SK-N-SH (cell line): ENCODE measurements at regions not wholly inside any gene's neighbourhood (a gene's known extent, or its start where the extent isn't known, plus 50 kb on each side); places are given as distances from the start of the nearest gene placed in this dataset.

Experiments used
- CTCF ChIA-PET: fragments of 300-600, 350-600 bp; formaldehyde crosslinking; extraction: SDS; loops from one replicate; lab custom pipeline; 2021; lab: Yijun Ruan, JAX
- POLR2A ChIA-PET: fragments of 350-600 bp; sonication (Branson Sonifier 250); formaldehyde crosslinking; extraction: SDS; loops from one replicate; lab custom pipeline; 2020; ENCODE audit warnings: antibody characterized with exemption, inconsistent platforms; lab: Yijun Ruan, JAX
- DNase-seq: peaks from one replicate; pipeline ENCODE4 v3.0.0; 2012
- H2AFZ ChIP-seq: fragments of 200-600 bp; sonication (generic); 2 replicates; pipeline ENCODE4 v1.8.1; 2016; ENCODE audit warnings: antibody characterized with exemption, mild to moderate bottlenecking, low read depth
- H3F3A ChIP-seq: fragments of 200-600 bp; sonication (generic); replicated peaks from 2 replicates; pipeline ENCODE3; 2016; ENCODE audit warnings: antibody characterized with exemption, mild to moderate bottlenecking; ENCODE audit not compliant: insufficient read depth
- H3K27ac ChIP-seq, 2 experiments: fragments of 200-500 bp in 1 of 2; fragments of 200-600 bp in 1 of 2; sonication (Bioruptor generic) in 1 of 2; sonication (generic), shearing (Covaris generic) in 1 of 2; 2 replicates each; pipeline versions ENCODE4 v1.5.1 to v1.6.1; 2014 to 2016; ENCODE audit warnings: low read depth in 2 of 2, inconsistent platforms in 1 of 2, low read length in 1 of 2, mild to moderate bottlenecking in 1 of 2, mixed read lengths in 1 of 2
- H3K27me3 ChIP-seq: fragments of 200-600 bp; sonication (generic), shearing (Covaris generic); 2 replicates; pipeline ENCODE4 v1.6.1; 2016; ENCODE audit warnings: mixed run types; ENCODE audit not compliant: insufficient read depth
- H3K36me3 ChIP-seq, 2 experiments: fragments of 200-500 bp in 1 of 2; fragments of 200-600 bp in 1 of 2; sonication (Bioruptor generic) in 1 of 2; sonication (generic) in 1 of 2; replicated peaks in 1 of 2; 2 replicates each; pipeline versions ENCODE3 to v1.5.1; 2014 to 2016; ENCODE audit warnings: low read length in 1 of 2, mild to moderate bottlenecking in 1 of 2; ENCODE audit not compliant: insufficient read depth in 2 of 2, control insufficient read depth in 1 of 2
- H3K4me1 ChIP-seq, 2 experiments: fragments of 200-500 bp in 1 of 2; fragments of 200-600 bp in 1 of 2; sonication (Bioruptor generic) in 1 of 2; sonication (generic), shearing (Covaris generic) in 1 of 2; 2 replicates each; pipeline versions ENCODE4 v1.5.1 to v1.6.1; 2014 to 2016; ENCODE audit warnings: low read depth in 1 of 2, low read length in 1 of 2, mixed run types in 1 of 2; ENCODE audit not compliant: insufficient read depth in 2 of 2, control insufficient read depth in 1 of 2
- H3K4me2 ChIP-seq: fragments of 200-600 bp; sonication (generic), shearing (Covaris generic); 2 replicates; pipeline ENCODE4 v1.6.1; 2017; ENCODE audit warnings: mixed run types
- H3K4me3 ChIP-seq, 2 experiments: fragments of 200-500 bp in 1 of 2; fragments of 200-600 bp in 1 of 2; sonication (Bioruptor generic) in 1 of 2; sonication (generic), shearing (Covaris generic) in 1 of 2; 2 replicates each; pipeline versions ENCODE4 v1.5.1 to v1.8.1; 2014 to 2016; ENCODE audit warnings: low read depth in 2 of 2, inconsistent platforms in 1 of 2, low read length in 1 of 2, mild to moderate bottlenecking in 1 of 2, mixed read lengths in 1 of 2, moderate library complexity in 1 of 2
- H3K79me2 ChIP-seq: fragments of 200-600 bp; sonication (generic); 2 replicates; pipeline ENCODE4 v1.8.1; 2017; ENCODE audit warnings: mild to moderate bottlenecking; ENCODE audit not compliant: insufficient read depth
- H3K9ac ChIP-seq: fragments of 200-600 bp; sonication (generic); 2 replicates; pipeline ENCODE4 v1.6.1; 2017; ENCODE audit warnings: mixed run types
- H3K9me2 ChIP-seq: fragments of 200-600 bp; sonication (generic); 2 replicates; pipeline ENCODE4 v1.6.1; 2017; ENCODE audit warnings: mixed run types
- H3K9me3 ChIP-seq: fragments of 200-600 bp; sonication (generic); 2 replicates; pipeline ENCODE4 v1.6.1; 2017; ENCODE audit warnings: mixed run types, mild to moderate bottlenecking, moderate library complexity
- H4K20me1 ChIP-seq: fragments of 200-600 bp; sonication (generic); 2 replicates; pipeline ENCODE4 v1.6.1; 2017; ENCODE audit warnings: mild to moderate bottlenecking, mixed run types; ENCODE audit not compliant: insufficient read depth
- CTCF ChIP-seq: fragments of 200-600 bp; sonication (generic); IDR thresholded peaks from 2 replicates; pipeline ENCODE4 v1.6.1; 2017; ENCODE audit warnings: antibody characterized with exemption, mild to moderate bottlenecking, moderate library complexity
- ELF1 ChIP-seq: IDR thresholded peaks from 2 replicates; pipeline ENCODE4 v1.4.0; 2012
- EP300 ChIP-seq, 2 experiments: IDR thresholded peaks; 2 replicates each; pipeline versions ENCODE4 v1.4.0 to v1.6.1; 2012; ENCODE audit warnings: borderline replicate concordance in 1 of 2, low read depth in 1 of 2, low read length in 1 of 2
- EZH2phosphoT487 ChIP-seq: fragments of 200-600 bp; sonication (generic); IDR thresholded peaks from 2 replicates; pipeline ENCODE4 v1.6.1; 2017; ENCODE audit warnings: low read depth, mixed run types, mild to moderate bottlenecking, antibody characterized with exemption, moderate library complexity, borderline replicate concordance
- FOSL2 ChIP-seq: IDR thresholded peaks from 2 replicates; pipeline ENCODE4 v1.4.0; 2012; ENCODE audit warnings: low read depth, mild to moderate bottlenecking, moderate library complexity, borderline replicate concordance
- FOXJ3 ChIP-seq: sonication (generic); formaldehyde crosslinking; IDR thresholded peaks from 2 replicates; pipeline ENCODE4 v1.5.1; 2020; ENCODE audit warnings: mild to moderate bottlenecking, missing genetic modification reagents
- FOXM1 ChIP-seq: IDR thresholded peaks from 2 replicates; pipeline ENCODE4 v1.4.0; 2012; ENCODE audit warnings: low read depth, mild to moderate bottlenecking
- IRF3 ChIP-seq: fragments of 150-350 bp; IDR thresholded peaks from 2 replicates; pipeline ENCODE4 v1.6.1; 2016; ENCODE audit warnings: mild to moderate bottlenecking, low read depth, low read length
- JUND ChIP-seq: IDR thresholded peaks from 2 replicates; pipeline ENCODE4 v1.4.0; 2012
- MAX ChIP-seq: IDR thresholded peaks from 2 replicates; pipeline ENCODE4 v1.4.0; 2012; ENCODE audit warnings: low read depth
- PBX3 ChIP-seq: IDR thresholded peaks from 2 replicates; pipeline ENCODE4; 2012
- POLR2AphosphoS5 ChIP-seq: IDR thresholded peaks from 2 replicates; pipeline ENCODE4 v1.6.1; 2012; ENCODE audit warnings: low read depth, low read length
- RCOR1 ChIP-seq: fragments of 150-350 bp; IDR thresholded peaks from 2 replicates; pipeline ENCODE4 v1.6.1; 2017; ENCODE audit warnings: antibody characterized with exemption, low read length
- RFX5 ChIP-seq: IDR thresholded peaks from 2 replicates; pipeline ENCODE4 v1.6.1; 2012; ENCODE audit warnings: mild to moderate bottlenecking, improper control_type of control experiment, low read length
- RXRA ChIP-seq: IDR thresholded peaks from 2 replicates; pipeline ENCODE4 v1.4.0; 2012; ENCODE audit warnings: low read depth, mild to moderate bottlenecking, borderline replicate concordance
- SIN3A ChIP-seq: IDR thresholded peaks from 2 replicates; pipeline ENCODE4 v1.6.1; 2012; ENCODE audit warnings: low read depth, mild to moderate bottlenecking, low read length, moderate library complexity, borderline replicate concordance
- SMC3 ChIP-seq: IDR thresholded peaks from 2 replicates; pipeline ENCODE4 v1.6.1; 2012; ENCODE audit warnings: low read depth, low read length, improper control_type of control experiment
- TAF1 ChIP-seq: IDR thresholded peaks from 2 replicates; pipeline ENCODE4 v1.6.1; 2012; ENCODE audit warnings: low read depth, mild to moderate bottlenecking, low read length, moderate library complexity, borderline replicate concordance
- YY1 ChIP-seq: IDR thresholded peaks from 2 replicates; pipeline ENCODE4 v1.4.0; 2012; ENCODE audit warnings: low read depth, mild to moderate bottlenecking
- ZBTB33 ChIP-seq: IDR thresholded peaks from 2 replicates; pipeline ENCODE4 v1.4.0; 2012; ENCODE audit warnings: low read depth, borderline replicate concordance
- WGBS: methylation state at CpG from one replicate; pipeline ENCODE4 v1.1.6; 2017; ENCODE audit warnings: low lambda C conversion rate; 5-methylcytosine and 5-hydroxymethylcytosine counted together

GRCh38 chr6:47168180-47168579 lies 126.0 kb upstream of the ADGRF1 start (continued):
- TF ChIP-seq EZH2phosphoT487, result no peak
- TF ChIP-seq RXRA, result peak; percentile 74; the same call in 1 of the 2 replicates
- peak; percentile 76; the same call in 1 of the 2 replicates for TF ChIP-seq POLR2AphosphoS5
- no peak for TF ChIP-seq CTCF

GRCh38 chr6:47165918-47166317 lies 123.8 kb upstream of the ADGRF1 start:
- ChIA-PET POLR2A (no interaction called here), CTCF (interaction anchor here (1.1 to 1.5 kb wide), 2 partner anchors 13 to 69 kb away, joined by 3 read pairs; no protein-coding TSS in a partner anchor)
- H2AFZ ChIP-seq, result no peak overlapping the region
- H3K4me1 ChIP-seq, result peaks cover 0 to 24% of the 10 kb centered on the region in 2 experiments; a peak in 2 of 4 replicates
- TF ChIP-seq FOXM1 (no peak), RFX5 (no peak), JUND (no peak), IRF3 (no peak), MAX (no peak), PBX3 (no peak), POLR2AphosphoS5 (no peak), FOSL2 (no peak), RCOR1 (no peak), SIN3A (no peak), FOXJ3 (CRISPR knock-in tag) (no peak), RXRA (no peak), EZH2phosphoT487 (no peak), SMC3 (no peak), ELF1 (no peak), ZBTB33 (no peak), TAF1 (no peak), EP300 (IDR thresholded peaks at IDR 0.05; ENCODE audit: borderline replicate concordance in 1 of 2, low read depth in 1 of 2, low read length in 1 of 2) (no peak), YY1 (no peak), CTCF (no peak)
- no peaks in the 10 kb centered on the region for H3K9me2 ChIP-seq
- no peaks in the 10 kb centered on the region for H3K79me2 ChIP-seq
- no peak for DNase-seq
- H3K27ac ChIP-seq, result no peak overlapping the region
- H3K9ac ChIP-seq, result no peak overlapping the region
- no peaks in the 10 kb centered on the region for H3K36me3 ChIP-seq
- no peak overlapping the region for H3K4me3 ChIP-seq
- H3K4me2 ChIP-seq, result no peak overlapping the region
- H3K9me3 ChIP-seq, result no peaks in the 10 kb centered on the region
- no peaks in the 10 kb centered on the region for H4K20me1 ChIP-seq
- 93% methylated on average over 1 of the region's 1 CpG for WGBS
- H3F3A ChIP-seq, result no peaks in the 10 kb centered on the region
- H3K27me3 ChIP-seq, result no peaks in the 10 kb centered on the region
